ENCODE measurements at regions not wholly inside any gene's neighbourhood (a gene's known extent, or its start where the extent isn't known, plus 50 kb on each side); places are given as distances from the start of the nearest gene placed in this dataset.

DNA sequence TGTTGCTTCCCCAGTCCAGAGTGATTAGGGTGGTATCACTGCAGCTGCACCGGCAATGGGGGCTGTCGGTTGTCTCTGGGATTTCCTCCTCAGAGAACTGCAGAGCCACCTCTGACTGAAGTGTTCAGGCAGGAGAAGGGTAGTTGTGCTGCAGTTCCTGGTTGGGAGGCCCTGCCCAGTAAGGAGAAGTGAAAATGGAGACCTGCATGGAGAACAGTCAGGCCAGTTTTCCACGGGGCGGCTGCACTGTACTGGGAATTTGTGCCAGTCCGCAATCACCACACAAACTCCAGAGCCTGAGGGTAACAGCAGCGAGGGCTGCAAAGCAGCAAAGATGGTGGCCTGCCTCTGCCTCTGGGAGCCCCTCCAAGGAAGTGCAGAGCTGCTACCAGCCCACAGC, 58.1 kb upstream of the CCDC190 start:
- no peak for DNase-seq (ENCODE audit: low read depth)
- no peak overlapping the region for H3K4me3 ChIP-seq (ENCODE audit: low read length)
- TF ChIP-seq, protein P1, sequence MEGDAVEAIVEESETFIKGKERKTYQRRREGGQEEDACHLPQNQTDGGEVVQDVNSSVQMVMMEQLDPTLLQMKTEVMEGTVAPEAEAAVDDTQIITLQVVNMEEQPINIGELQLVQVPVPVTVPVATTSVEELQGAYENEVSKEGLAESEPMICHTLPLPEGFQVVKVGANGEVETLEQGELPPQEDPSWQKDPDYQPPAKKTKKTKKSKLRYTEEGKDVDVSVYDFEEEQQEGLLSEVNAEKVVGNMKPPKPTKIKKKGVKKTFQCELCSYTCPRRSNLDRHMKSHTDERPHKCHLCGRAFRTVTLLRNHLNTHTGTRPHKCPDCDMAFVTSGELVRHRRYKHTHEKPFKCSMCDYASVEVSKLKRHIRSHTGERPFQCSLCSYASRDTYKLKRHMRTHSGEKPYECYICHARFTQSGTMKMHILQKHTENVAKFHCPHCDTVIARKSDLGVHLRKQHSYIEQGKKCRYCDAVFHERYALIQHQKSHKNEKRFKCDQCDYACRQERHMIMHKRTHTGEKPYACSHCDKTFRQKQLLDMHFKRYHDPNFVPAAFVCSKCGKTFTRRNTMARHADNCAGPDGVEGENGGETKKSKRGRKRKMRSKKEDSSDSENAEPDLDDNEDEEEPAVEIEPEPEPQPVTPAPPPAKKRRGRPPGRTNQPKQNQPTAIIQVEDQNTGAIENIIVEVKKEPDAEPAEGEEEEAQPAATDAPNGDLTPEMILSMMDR (IDR thresholded peaks at IDR 0.05; ENCODE audit: insufficient read depth, low read depth, low read length, missing control alignments): no peak

DNA sequence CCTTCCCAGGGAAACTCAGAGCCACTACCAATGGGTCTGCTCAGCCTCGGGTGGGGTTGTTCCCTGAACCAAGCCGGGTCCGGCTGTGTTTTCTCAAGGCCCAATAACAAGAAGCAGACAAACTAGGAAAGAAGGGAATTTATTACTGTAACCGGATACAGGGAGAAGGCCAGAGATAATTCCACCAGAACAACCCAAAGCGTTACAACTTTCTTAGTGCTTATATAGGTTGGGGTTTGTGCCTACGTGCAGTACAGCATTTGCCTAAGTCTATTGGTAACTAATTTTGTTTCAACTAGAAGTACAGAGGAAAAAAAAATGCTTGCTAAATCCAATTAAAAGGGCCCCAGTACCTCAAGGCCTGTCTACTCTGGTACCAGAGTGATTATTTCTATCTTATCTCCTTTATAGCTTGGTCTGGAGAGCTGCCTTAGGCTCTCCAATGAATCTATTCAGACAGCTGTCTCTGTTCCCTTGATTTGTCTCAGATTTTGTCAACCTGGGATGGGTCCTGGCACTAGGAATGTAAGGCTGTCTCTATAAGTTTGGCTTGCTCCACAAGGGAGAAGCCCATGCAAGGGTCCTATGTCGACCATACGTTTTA, 57.3 kb upstream of the CCDC190 start:
- no peak overlapping the region for H3K4me3 ChIP-seq (ENCODE audit: low read length)
- TF ChIP-seq, protein P1 (IDR thresholded peaks at IDR 0.05; ENCODE audit: insufficient read depth, low read depth, low read length, missing control alignments): no peak
- DNase-seq (ENCODE audit: low read depth): no peak

DNA sequence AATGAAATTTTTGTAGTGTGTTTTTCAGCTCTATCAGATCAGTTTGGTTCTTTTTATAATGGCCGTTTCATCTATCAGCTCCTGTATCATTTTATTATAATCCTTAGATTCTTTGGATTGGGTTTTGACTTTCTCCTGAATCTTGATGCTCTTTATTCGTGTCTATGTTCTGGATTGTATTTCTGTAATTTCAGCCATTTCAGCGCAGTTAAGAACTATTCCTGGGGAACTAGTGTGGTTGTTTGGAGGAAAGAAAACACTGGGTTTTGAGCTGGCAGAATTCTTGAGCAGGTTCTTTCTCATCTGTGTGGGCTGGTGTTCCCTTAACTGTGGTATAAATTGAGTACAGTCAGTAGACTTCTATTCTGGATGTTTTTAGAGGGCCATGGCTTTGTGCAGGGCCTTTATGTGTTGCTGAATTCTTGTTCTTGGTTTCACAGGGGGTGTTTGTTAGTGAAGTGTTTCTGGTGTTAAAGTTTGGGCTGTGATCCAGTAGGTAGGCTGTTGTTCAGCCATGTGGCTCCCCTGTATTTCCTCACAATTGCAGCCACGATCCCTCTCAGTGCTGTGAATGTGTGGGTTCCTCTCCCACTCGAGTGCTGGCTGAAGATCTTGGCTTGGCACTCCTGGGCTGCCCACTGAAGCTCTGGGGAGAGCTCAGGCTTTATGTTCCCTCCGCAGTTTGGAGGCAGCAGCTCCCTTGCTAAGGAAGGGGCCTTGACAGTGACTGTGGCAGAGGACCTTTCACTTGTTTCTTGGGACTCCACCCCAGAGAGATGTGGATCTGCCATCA, 56.0 kb upstream of the CCDC190 start:
- TF ChIP-seq, protein P1 (IDR thresholded peaks at IDR 0.05; ENCODE audit: insufficient read depth, low read depth, low read length, missing control alignments): no peak
- DNase-seq (ENCODE audit: low read depth): no peak
- no peak overlapping the region for H3K4me3 ChIP-seq (ENCODE audit: low read length)

DNA sequence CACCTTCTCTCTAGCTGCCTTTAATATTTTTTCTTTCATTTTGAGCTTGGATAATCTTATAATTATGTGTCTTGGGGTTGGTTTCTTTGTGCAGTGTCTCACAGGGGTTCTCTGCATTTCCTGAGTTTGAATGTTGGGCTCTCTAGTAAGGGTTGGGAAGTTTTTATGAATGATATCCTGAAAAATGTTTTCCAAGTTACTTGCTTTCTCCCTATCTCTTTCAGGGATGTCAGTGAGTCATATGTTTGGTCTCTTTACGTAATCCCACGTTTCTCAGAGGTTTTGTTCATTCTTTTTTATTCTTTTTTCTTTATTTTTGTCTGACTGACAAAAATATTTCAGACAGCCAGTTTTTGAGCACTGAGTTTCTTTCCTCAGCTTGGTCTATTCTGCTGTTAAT, 55.4 kb upstream of the CCDC190 start:
- peak; percentile 72 for DNase-seq (ENCODE audit: low read depth)
- no peak overlapping the region for H3K4me3 ChIP-seq (ENCODE audit: low read length)

DNA sequence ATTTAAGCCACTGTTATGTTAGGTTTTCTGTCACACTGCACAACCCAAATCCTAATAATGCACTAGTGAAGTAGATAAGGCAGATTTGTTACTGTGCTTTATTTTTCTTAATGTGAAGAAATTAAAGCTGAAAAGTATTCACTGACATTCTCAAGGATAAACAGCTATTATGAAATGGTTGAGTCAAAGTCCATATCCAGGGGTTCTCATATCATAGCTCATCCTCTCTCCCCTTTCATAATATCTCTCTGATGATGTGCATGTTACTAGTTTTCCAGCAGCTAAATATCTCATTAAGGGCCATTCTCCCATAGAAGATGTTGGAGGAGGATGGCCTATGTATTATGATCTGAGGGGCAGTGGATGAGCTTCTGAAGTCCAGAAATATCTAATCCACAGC, 53.6 kb upstream of the CCDC190 start:
- TF ChIP-seq, protein P1 (IDR thresholded peaks at IDR 0.05; ENCODE audit: insufficient read depth, low read depth, low read length, missing control alignments): no peak
- H3K4me3 ChIP-seq (ENCODE audit: low read length): no peak overlapping the region
- DNase-seq (ENCODE audit: low read depth): peak; percentile 56

More for the DNA sequence above, 55.4 kb upstream of the CCDC190 start:
- TF ChIP-seq, protein P1 (IDR thresholded peaks at IDR 0.05; ENCODE audit: insufficient read depth, low read depth, low read length, missing control alignments): no peak

DNA sequence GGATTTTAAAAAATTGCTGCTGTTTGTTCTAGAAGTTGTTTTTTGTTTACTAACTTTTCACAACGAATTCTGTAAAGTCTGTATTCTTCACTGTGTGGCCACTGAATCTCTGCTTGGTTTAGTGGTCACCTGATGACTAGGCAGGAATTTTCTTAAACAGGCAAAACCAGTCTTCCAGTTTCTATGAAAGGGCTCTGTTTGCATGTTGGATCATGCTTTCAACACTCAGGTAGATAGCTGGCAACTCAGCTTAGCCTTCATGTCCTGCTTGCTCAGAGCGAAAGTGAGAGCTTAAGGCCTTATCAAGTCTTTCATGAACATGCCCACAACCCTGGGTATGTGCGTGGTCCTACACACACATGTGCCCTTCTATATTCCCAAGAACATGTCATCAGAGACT, 52.4 kb upstream of the CCDC190 start:
- TF ChIP-seq, protein P1 (IDR thresholded peaks at IDR 0.05; ENCODE audit: insufficient read depth, low read depth, low read length, missing control alignments): no peak
- DNase-seq (ENCODE audit: low read depth): peak; percentile 99
- H3K4me3 ChIP-seq (ENCODE audit: low read length): no peak overlapping the region

Measured in epithelial cell of esophagus (primary cell).